H1 (cell line): ENCODE measurements at regions not wholly inside any gene's neighbourhood (a gene's known extent, or its start where the extent isn't known, plus 50 kb on each side); places are given as distances from the start of the nearest gene placed in this dataset.

Source experiments
- CTCF ChIA-PET: fragments of 300-600 bp; sonication (Branson Sonifier 250); formaldehyde crosslinking; loops from one replicate; lab custom pipeline; 2021; ENCODE audit not compliant: partially characterized antibody; lab: Charles Lee
- POLR2A ChIA-PET: fragments of 300-600 bp; sonication (Branson Sonifier 250); formaldehyde crosslinking; loops from one replicate; lab custom pipeline; 2021; ENCODE audit warnings: inconsistent platforms; ENCODE audit not compliant: partially characterized antibody; lab: Charles Lee
- DNase-seq, 2 experiments: peaks; one replicate each; pipeline versions ENCODE4 v3.0.0 to v3.0.0-alpha.2; 2010 to 2022; ENCODE audit warnings: low spot score in 2 of 2, low read depth in 1 of 2, mixed read lengths in 1 of 2
- FAIRE-seq: peaks from 2 replicates; lab custom pipeline; 2011; peaks lifted over from hg19 to GRCh38; lab: Jason Lieb, UNC
- H2AFZ ChIP-seq: 2 replicates; pipeline ENCODE4 v1.8.1; 2012; ENCODE audit warnings: low read length, inconsistent platforms
- H2AK5ac ChIP-seq: 2 replicates; pipeline ENCODE4 v1.6.1; 2013; ENCODE audit warnings: low read depth, low read length
- H2BK120ac ChIP-seq: replicated peaks from 2 replicates; pipeline ENCODE3; 2013; ENCODE audit warnings: low read depth, low read length, inconsistent platforms
- H2BK12ac ChIP-seq: 2 replicates; pipeline ENCODE4 v1.6.1; 2013; ENCODE audit warnings: low read depth, low read length
- H2BK15ac ChIP-seq: 2 replicates; pipeline ENCODE4 v1.6.1; 2013; ENCODE audit warnings: low read length
- H2BK20ac ChIP-seq: 2 replicates; pipeline ENCODE4 v1.6.1; 2013; ENCODE audit warnings: low read length
- H2BK5ac ChIP-seq: 2 replicates; pipeline ENCODE4 v1.6.1; 2013; ENCODE audit warnings: low read depth, low read length
- H3K14ac ChIP-seq: 2 replicates; pipeline ENCODE4 v1.6.1; 2013; ENCODE audit warnings: inconsistent platforms; ENCODE audit not compliant: insufficient read length
- H3K18ac ChIP-seq: 2 replicates; pipeline ENCODE4 v1.6.1; 2013; ENCODE audit warnings: low read length; ENCODE audit errors: extremely low read depth
- H3K23ac ChIP-seq: 2 replicates; pipeline ENCODE4 v1.6.1; 2013; ENCODE audit warnings: inconsistent platforms; ENCODE audit not compliant: insufficient read length
- H3K23me2 ChIP-seq: 2 replicates; pipeline ENCODE4 v1.6.1; 2013; ENCODE audit warnings: low read depth, low read length
- H3K27ac ChIP-seq: 2 replicates; pipeline ENCODE4 v1.6.1; 2011; ENCODE audit warnings: low read depth, low read length, inconsistent platforms
- H3K27me3 ChIP-seq, 4 experiments: replicated peaks in 1 of 4; 1 replicate in 1 of 4; 2 replicates in 3 of 4; pipeline versions ENCODE4 v1.6.1 to v1.8.1; 2011 to 2013; ENCODE audit warnings: low read length in 3 of 4, mild to moderate bottlenecking in 3 of 4, inconsistent platforms in 2 of 4, mixed read lengths in 2 of 4, moderate library complexity in 1 of 4; ENCODE audit not compliant: control insufficient read depth in 3 of 4, insufficient read depth in 3 of 4; ENCODE audit errors: extremely low read depth in 1 of 4
- H3K36me3 ChIP-seq, 4 experiments: 2 replicates each; pipeline versions ENCODE4 v1.6.1 to v1.8.1; 2011 to 2013; ENCODE audit warnings: mild to moderate bottlenecking in 4 of 4, low read length in 3 of 4, moderate library complexity in 2 of 4, control low read depth in 1 of 4, inconsistent platforms in 1 of 4; ENCODE audit not compliant: insufficient read depth in 4 of 4, control insufficient read depth in 2 of 4
- H3K4ac ChIP-seq: replicated peaks from 2 replicates; pipeline ENCODE3; 2013; ENCODE audit warnings: low read length, low read depth, mixed read lengths, inconsistent platforms; ENCODE audit not compliant: insufficient read length
- H3K4me1 ChIP-seq, 4 experiments: replicated peaks in 1 of 4; 1 replicate in 1 of 4; 2 replicates in 3 of 4; pipeline versions ENCODE4 v1.6.1 to v1.8.1; 2011 to 2013; ENCODE audit warnings: low read length in 3 of 4, inconsistent platforms in 2 of 4, mixed read lengths in 1 of 4; ENCODE audit not compliant: insufficient read depth in 4 of 4, control insufficient read depth in 3 of 4
- H3K4me2 ChIP-seq, 2 experiments: 2 replicates each; pipeline versions ENCODE4 v1.6.1 to v1.8.1; 2011 to 2013; ENCODE audit warnings: low read depth in 2 of 2, low read length in 2 of 2, control low read depth in 1 of 2, inconsistent platforms in 1 of 2, mild to moderate bottlenecking in 1 of 2; ENCODE audit not compliant: insufficient read depth in 1 of 2
- H3K4me3 ChIP-seq, 4 experiments: fragments of 200-600, 300-600 bp in 1 of 4; sonication (generic), shearing (Covaris generic), sonication (Bioruptor Twin) in 1 of 4; 2 replicates each; pipeline versions ENCODE4 v1.5.1 to v1.8.1; 2011 to 2016; ENCODE audit warnings: low read length in 4 of 4, low read depth in 3 of 4, control low read depth in 2 of 4, inconsistent platforms in 2 of 4, mild to moderate bottlenecking in 2 of 4, mixed read lengths in 1 of 4, moderate library complexity in 1 of 4; ENCODE audit not compliant: insufficient read depth in 2 of 4; ENCODE audit errors: extremely low read depth in 1 of 4
- H3K56ac ChIP-seq: replicated peaks from 2 replicates; pipeline ENCODE3; 2013; ENCODE audit warnings: low read depth, mild to moderate bottlenecking, mixed read lengths, low read length, inconsistent platforms; ENCODE audit not compliant: insufficient read length
- H3K79me1 ChIP-seq: 2 replicates; pipeline ENCODE4 v1.6.1; 2013; ENCODE audit warnings: low read depth, low read length, control low read depth
- H3K79me2 ChIP-seq, 2 experiments: 2 replicates each; pipeline versions ENCODE4 v1.6.1 to v1.8.1; 2012 to 2013; ENCODE audit warnings: low read length in 2 of 2, mild to moderate bottlenecking in 2 of 2, inconsistent platforms in 1 of 2; ENCODE audit not compliant: insufficient read depth in 2 of 2, control insufficient read depth in 1 of 2
- H3K9ac ChIP-seq, 4 experiments: replicated peaks in 1 of 4; 1 replicate in 1 of 4; 2 replicates in 3 of 4; pipeline versions ENCODE4 v1.6.1 to v1.8.1; 2011 to 2013; ENCODE audit warnings: low read depth in 3 of 4, low read length in 3 of 4, control low read depth in 2 of 4, mild to moderate bottlenecking in 2 of 4, moderate library complexity in 2 of 4, inconsistent platforms in 1 of 4; ENCODE audit errors: extremely low read depth in 1 of 4
- H3K9me3 ChIP-seq, 2 experiments: 2 replicates each; pipeline versions ENCODE4 v1.6.1 to v1.8.1; 2012 to 2013; ENCODE audit warnings: mild to moderate bottlenecking in 2 of 2, moderate library complexity in 2 of 2, control low read depth in 1 of 2, inconsistent platforms in 1 of 2, low read depth in 1 of 2, low read length in 1 of 2, mixed read lengths in 1 of 2; ENCODE audit not compliant: insufficient read depth in 2 of 2
- H4K20me1 ChIP-seq, 2 experiments: replicated peaks in 1 of 2; 2 replicates each; pipeline versions ENCODE3 to v1.8.1; 2011 to 2013; ENCODE audit warnings: inconsistent platforms in 2 of 2, low read length in 2 of 2, mild to moderate bottlenecking in 1 of 2; ENCODE audit not compliant: insufficient read depth in 2 of 2, control insufficient read depth in 1 of 2
- H4K5ac ChIP-seq: 2 replicates; pipeline ENCODE4 v1.6.1; 2013; ENCODE audit warnings: low read length, low read depth, mixed read lengths, inconsistent platforms; ENCODE audit not compliant: insufficient read length
- H4K8ac ChIP-seq: 2 replicates; pipeline ENCODE4 v1.8.0; 2013; ENCODE audit warnings: mild to moderate bottlenecking, moderate library complexity, low read length, inconsistent platforms; ENCODE audit not compliant: insufficient read depth; ENCODE audit errors: extremely low read depth
- H4K91ac ChIP-seq: replicated peaks from 2 replicates; pipeline ENCODE3; 2013; ENCODE audit warnings: low read length, mixed read lengths, inconsistent platforms; ENCODE audit not compliant: insufficient read length
- ASH2L ChIP-seq: fragments of 200-600, 300-600 bp; sonication (generic); IDR thresholded peaks from one replicate; pipeline ENCODE4 v1.7.1; 2017; ENCODE audit warnings: low read length
- BCL11A ChIP-seq, 2 experiments: IDR thresholded peaks; one replicate each; pipeline ENCODE4 v1.6.1; 2011; ENCODE audit warnings: low read depth in 2 of 2, low read length in 2 of 2, mild to moderate bottlenecking in 2 of 2
- CHD1 ChIP-seq: IDR thresholded peaks from 2 replicates; pipeline ENCODE4 v1.6.1; 2012; ENCODE audit warnings: low read depth, low read length, improper control_type of control experiment
- CTBP2 ChIP-seq: IDR thresholded peaks from 2 replicates; pipeline ENCODE4 v1.7.0; 2011; ENCODE audit warnings: borderline replicate concordance, mild to moderate bottlenecking, moderate library complexity, mixed read lengths, low read length; ENCODE audit not compliant: insufficient read depth, insufficient read length
- FOSL1 ChIP-seq: IDR thresholded peaks from 2 replicates; pipeline ENCODE4 v1.6.1; 2011; ENCODE audit warnings: mild to moderate bottlenecking, low read depth, low read length, moderate library complexity; ENCODE audit not compliant: insufficient read depth
- HDAC6 ChIP-seq: IDR thresholded peaks from one replicate; pipeline ENCODE4 v1.7.1; 2012; ENCODE audit warnings: low read depth, mild to moderate bottlenecking, inconsistent platforms, low read length, moderate library complexity
- POLR2A ChIP-seq, 2 experiments: IDR thresholded peaks; 1 replicate in 1 of 2; 2 replicates in 1 of 2; pipeline ENCODE4 v1.6.1; 2011; ENCODE audit warnings: low read depth in 2 of 2, low read length in 2 of 2, mild to moderate bottlenecking in 2 of 2; ENCODE audit errors: control extremely low read depth in 1 of 2
- RAD21 ChIP-seq, 2 experiments: IDR thresholded peaks in 1 of 2; conservative IDR thresholded peaks in 1 of 2; 2 replicates each; pipeline ENCODE4 v1.6.1; 2011; ENCODE audit warnings: low read depth in 2 of 2, low read length in 2 of 2, improper control_type of control experiment in 1 of 2, inconsistent platforms in 1 of 2, mild to moderate bottlenecking in 1 of 2, moderate library complexity in 1 of 2
- RFX5 ChIP-seq: IDR thresholded peaks from 2 replicates; pipeline ENCODE4 v1.6.1; 2011; ENCODE audit warnings: low read depth, low read length, improper control_type of control experiment, borderline replicate concordance
- RNF2 ChIP-seq: fragments of 200-900, 300-1000 bp; sonication (generic); IDR thresholded peaks from 2 replicates; pipeline ENCODE4 v1.7.1; 2016; ENCODE audit warnings: borderline replicate concordance, low read depth, mild to moderate bottlenecking, antibody characterized with exemption, low read length; ENCODE audit not compliant: poor library complexity, severe bottlenecking; ENCODE audit errors: missing control alignments
- SP1 ChIP-seq: IDR thresholded peaks from 2 replicates; pipeline ENCODE4 v1.6.1; 2011; ENCODE audit warnings: low read depth, low read length
- SP4 ChIP-seq: IDR thresholded peaks from 2 replicates; pipeline ENCODE4 v1.6.1; 2012; ENCODE audit warnings: low read length, inconsistent platforms
- whole genome bisulfite sequencing, 2 experiments: shearing (Covaris generic) in 1 of 2; methylation state at CpG; one replicate each; pipeline versions ENCODE4 v1.1.6 to v1.1.7; 2013 to 2015; ENCODE audit warnings: low lambda C conversion rate in 2 of 2, mixed read lengths in 2 of 2, inconsistent platforms in 1 of 2, low coverage in 1 of 2, missing lambda C conversion rate in 1 of 2; ENCODE audit not compliant: insufficient replicate concordance in 2 of 2, insufficient coverage in 1 of 2, insufficient read length in 1 of 2; ENCODE audit errors: extremely low coverage in 1 of 2, missing lambda C conversion rate in 1 of 2; 5-methylcytosine and 5-hydroxymethylcytosine counted together

DNA sequence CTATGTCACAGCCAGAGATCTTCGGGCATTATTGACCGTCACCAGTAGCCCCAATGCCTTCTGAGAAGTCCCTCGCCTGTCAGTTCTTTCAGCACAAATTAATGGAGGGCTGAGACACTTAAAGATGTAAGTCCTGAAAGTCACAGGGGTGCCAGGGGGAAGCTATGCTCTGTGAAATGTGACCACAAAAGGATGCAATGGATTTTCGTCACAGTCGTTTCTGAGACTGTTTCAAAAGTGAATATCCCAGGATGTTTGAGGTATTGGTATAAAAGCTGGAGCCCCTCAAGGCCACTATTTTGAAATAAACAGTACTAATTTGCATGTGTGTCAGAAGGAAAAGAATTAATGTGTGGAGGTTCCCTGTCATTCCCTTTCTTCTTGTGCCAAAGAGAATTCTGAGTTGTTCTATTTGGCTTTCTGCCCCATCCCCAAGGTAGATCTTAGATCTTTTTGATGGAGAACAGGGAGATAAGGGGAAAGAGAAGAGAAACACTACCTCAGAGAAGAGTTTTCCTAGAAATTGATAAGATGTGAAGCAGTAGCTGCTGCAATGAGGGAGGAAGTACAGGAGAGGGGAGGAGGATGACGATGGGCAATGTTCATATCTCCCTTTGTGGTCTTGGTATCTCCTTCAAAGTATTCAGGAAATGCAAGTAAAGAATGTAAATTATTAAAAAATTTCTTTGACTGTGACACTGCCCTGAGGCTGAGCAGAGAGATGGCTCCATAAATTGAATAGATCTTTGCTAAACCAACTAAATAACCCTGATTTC, 101.8 kb upstream of the NAP1L1 start:
- Histone ChIP-seq H3K27ac (no peak overlapping the region), H3K23me2 (no peaks in the 10 kb centered on the region), H3K36me3 (no peaks in the 10 kb centered on the region), H2BK20ac (no peak overlapping the region), H4K91ac (no peak overlapping the region), H2AK5ac (no peak overlapping the region), H3K18ac (no peak overlapping the region), H3K79me2 (no peaks in the 10 kb centered on the region), H2BK120ac (no peak overlapping the region), H2AFZ (no peak overlapping the region), H3K4me2 (no peak overlapping the region), H3K79me1 (no peaks in the 10 kb centered on the region), H3K56ac (no peak overlapping the region), H3K27me3 (no peaks in the 10 kb centered on the region), H2BK12ac (no peak overlapping the region), H4K8ac (no peak overlapping the region), H4K20me1 (no peaks in the 10 kb centered on the region), H3K4me3 (no peak overlapping the region), H3K9ac (no peak overlapping the region), H3K4me1 (no peaks in the 10 kb centered on the region), H4K5ac (no peak overlapping the region), H3K9me3 (no peaks in the 10 kb centered on the region), H3K23ac (no peak overlapping the region), H2BK15ac (no peak overlapping the region), H2BK5ac (no peak overlapping the region), H3K4ac (no peak overlapping the region), H3K14ac (no peak overlapping the region)
- POLR2A ChIA-PET: no interaction called here
- 81% methylated on average over 6 of the region's 6 CpGs; no CpG with 5 or more reads in 1 of the 2 experiments for WGBS, 2 experiments
- TF ChIP-seq SP1 (no peak), POLR2A (IDR thresholded peaks at IDR 0.05; ENCODE audit: control extremely low read depth in 1 of 2, low read depth in 2 of 2, low read length in 2 of 2) (no peak), RNF2 (no peak), BCL11A (IDR thresholded peaks at IDR 0.05; ENCODE audit: low read depth in 2 of 2, low read length in 2 of 2) (no peak), RAD21 (IDR thresholded peaks at IDR 0.05 in 1 of 2, conservative IDR thresholded peaks at IDR 0.05 in 1 of 2; ENCODE audit: low read depth in 2 of 2, low read length in 2 of 2) (no peak), ASH2L (no peak), CHD1 (no peak), HDAC6 (no peak), SP4 (no peak), CTBP2 (no peak), RFX5 (no peak), FOSL1 (no peak)
- CTCF ChIA-PET: no interaction called here
- DNase-seq: no peak
- FAIRE-seq: no peak
